A549 (cell line): ENCODE measurements at regions not wholly inside any gene's neighbourhood (a gene's known extent, or its start where the extent isn't known, plus 50 kb on each side); places are given as distances from the start of the nearest gene placed in this dataset.

Experiments
- CEBPB ChIP-seq, 2 experiments: fragments of >200 bp in 1 of 2; sonication (Bioruptor Twin) in 1 of 2; formaldehyde crosslinking in 1 of 2; IDR thresholded peaks; 2 replicates each; pipeline ENCODE4 v1.6.1; 2012 to 2016
- CTCF ChIP-seq: fragments of >200 bp; sonication (Bioruptor Twin); formaldehyde crosslinking; IDR thresholded peaks from 3 replicates; pipeline ENCODE4 v1.5.1; 2016
- E2F6 ChIP-seq: IDR thresholded peaks from 2 replicates; pipeline ENCODE4 v1.6.1; 2012; ENCODE audit warnings: low read depth, borderline replicate concordance
- EP300 ChIP-seq, 2 experiments: fragments of >200 bp; sonication (Bioruptor Twin); formaldehyde crosslinking; IDR thresholded peaks; 2 replicates in 1 of 2; 3 replicates in 1 of 2; pipeline ENCODE4 v1.6.1; 2016 to 2017
- NFE2L2 ChIP-seq: fragments of 150-350 bp; conservative IDR thresholded peaks from 2 replicates; pipeline ENCODE4 v1.6.1; 2014; ENCODE audit warnings: low read length
- POLR2A ChIP-seq: IDR thresholded peaks from 2 replicates; pipeline ENCODE4 v1.6.1; 2012; ENCODE audit warnings: mild to moderate bottlenecking, low read length
- RAD21 ChIP-seq, 2 experiments: fragments of >200 bp in 1 of 2; sonication (Bioruptor Twin) in 1 of 2; formaldehyde crosslinking in 1 of 2; IDR thresholded peaks in 1 of 2; conservative IDR thresholded peaks in 1 of 2; 2 replicates in 1 of 2; 3 replicates in 1 of 2; pipeline ENCODE4 v1.6.1; 2012 to 2018; ENCODE audit warnings: inconsistent platforms in 1 of 2
- RCOR1 ChIP-seq: fragments of 150-350 bp; IDR thresholded peaks from 2 replicates; pipeline ENCODE4 v1.6.1; 2014; ENCODE audit warnings: antibody characterized with exemption, low read length, low read depth
- TFCP2L1 ChIP-seq: fragments of 250-450 bp; sonication (Bioruptor Pico); IDR thresholded peaks from 2 replicates; pipeline ENCODE4 v1.5.0; 2021; ENCODE audit warnings: mild to moderate bottlenecking

- no peak for TF ChIP-seq NFE2L2
- no peak for TF ChIP-seq CEBPB (IDR thresholded peaks at IDR 0.05)
- TF ChIP-seq CTCF, result no peak
- TF ChIP-seq TFCP2L1 (CRISPR knock-in tag), result no peak
- TF ChIP-seq POLR2A, result no peak
- TF ChIP-seq RCOR1, result no peak
- TF ChIP-seq EP300 (IDR thresholded peaks at IDR 0.05), result no peak
- no peak for TF ChIP-seq RAD21 (conservative IDR thresholded peaks at IDR 0.05 in 1 of 2, IDR thresholded peaks at IDR 0.05 in 1 of 2)
- no peak for TF ChIP-seq E2F6
Measured at GRCh38 chr17:77664097-77664729, 294.3 kb upstream of the TNRC6C start.
